ENCODE measurements at regions not wholly inside any gene's neighbourhood (a gene's known extent, or its start where the extent isn't known, plus 50 kb on each side); places are given as distances from the start of the nearest gene placed in this dataset.

DNA sequence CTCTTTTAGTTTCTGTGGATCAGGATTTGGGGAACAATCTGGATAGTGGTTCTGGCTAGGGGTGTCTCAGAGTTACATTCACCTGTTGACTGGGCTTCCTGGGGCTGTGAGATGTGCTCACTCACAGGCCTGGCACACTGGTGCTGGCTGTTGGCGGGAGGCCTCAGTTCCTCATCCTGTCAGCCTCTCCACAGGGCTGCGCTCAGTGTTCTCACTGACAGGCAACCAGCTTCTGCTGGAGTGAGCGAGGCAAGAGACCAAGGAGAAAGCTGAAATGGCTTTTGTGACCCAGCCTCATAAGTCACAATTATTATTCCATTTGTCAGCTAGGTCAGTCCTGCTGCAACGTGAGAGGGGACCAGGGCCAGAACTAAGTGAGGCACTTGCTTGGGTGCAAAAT, 180.6 kb upstream of the GLI2 start:
- no peak for DNase-seq (ENCODE audit: extremely low read depth, low read depth)

DNA sequence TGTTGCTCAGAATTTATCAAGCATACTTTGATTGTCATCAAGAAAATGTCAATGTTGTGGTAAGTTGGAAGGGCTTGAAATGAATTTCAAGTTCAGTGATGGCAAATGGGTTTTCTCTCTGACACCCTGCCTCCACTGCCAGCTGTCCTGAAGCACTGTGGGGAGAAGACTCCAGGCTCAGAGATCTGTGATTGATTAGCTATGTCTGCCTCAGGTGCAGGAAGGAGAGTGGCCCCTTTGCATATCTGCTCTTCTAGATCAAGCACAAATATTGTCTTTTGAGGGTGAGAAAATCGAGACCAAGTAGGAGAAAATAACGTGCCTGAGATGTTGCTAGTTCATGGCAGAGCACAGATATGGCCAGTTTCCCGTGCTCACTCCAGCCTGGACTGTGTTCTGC, 178.8 kb upstream of the GLI2 start:
- no peak overlapping the region for H3K4me3 ChIP-seq (replicated peaks; ENCODE audit: low read depth, low read length)
- DNase-seq (ENCODE audit: extremely low read depth, low read depth), result no peak
- TF ChIP-seq CTCF (IDR thresholded peaks at IDR 0.05; ENCODE audit: low read depth, low read length, missing control alignments), result no peak

More for the DNA sequence above, 180.6 kb upstream of the GLI2 start:
- no peak overlapping the region for H3K4me3 ChIP-seq (replicated peaks; ENCODE audit: low read depth, low read length)
- no peak for TF ChIP-seq CTCF (IDR thresholded peaks at IDR 0.05; ENCODE audit: low read depth, low read length, missing control alignments)

DNA sequence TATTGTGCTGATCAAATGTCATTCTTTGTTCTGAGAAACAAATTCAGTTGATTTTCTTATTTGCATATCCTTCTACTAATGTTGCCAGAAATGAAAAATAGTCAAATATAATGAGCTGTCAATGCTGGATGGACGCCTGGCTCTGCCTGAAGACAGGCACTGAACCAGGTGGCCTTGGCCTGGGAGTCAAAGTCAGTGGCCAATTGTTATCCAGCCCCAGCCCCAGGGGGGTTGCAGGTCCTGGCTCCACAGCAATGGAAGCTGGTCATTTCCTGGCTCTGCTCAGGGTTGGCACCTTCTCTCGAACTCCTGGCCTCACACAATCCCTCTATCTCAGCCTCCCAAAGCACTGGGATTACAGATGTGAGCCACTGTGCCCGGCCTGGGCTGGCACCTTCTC, 176.8 kb upstream of the GLI2 start:
- no peak for DNase-seq (ENCODE audit: extremely low read depth, low read depth)
- no peak overlapping the region for H3K4me3 ChIP-seq (replicated peaks; ENCODE audit: low read depth, low read length)
- TF ChIP-seq CTCF (IDR thresholded peaks at IDR 0.05; ENCODE audit: low read depth, low read length, missing control alignments), result no peak

- H3K4me3 ChIP-seq (replicated peaks; ENCODE audit: low read depth, low read length), result no peak overlapping the region
- TF ChIP-seq CTCF (IDR thresholded peaks at IDR 0.05; ENCODE audit: low read depth, low read length, missing control alignments), result no peak
- peak; percentile 66 for DNase-seq (ENCODE audit: extremely low read depth, low read depth)
Measured at GRCh38 chr2:120559401-120559800, 176.3 kb upstream of the GLI2 start.

- DNase-seq (ENCODE audit: extremely low read depth, low read depth), result no peak
- H3K4me3 ChIP-seq (replicated peaks; ENCODE audit: low read depth, low read length), result no peak overlapping the region
- TF ChIP-seq CTCF (IDR thresholded peaks at IDR 0.05; ENCODE audit: low read depth, low read length, missing control alignments), result no peak
Measured at GRCh38 chr2:120560330-120560729, 175.3 kb upstream of the GLI2 start.

- H3K4me3 ChIP-seq (replicated peaks; ENCODE audit: low read depth, low read length), result no peak overlapping the region
- no peak for TF ChIP-seq CTCF (IDR thresholded peaks at IDR 0.05; ENCODE audit: low read depth, low read length, missing control alignments)
- DNase-seq (ENCODE audit: extremely low read depth, low read depth), result no peak
Measured at GRCh38 chr2:120561379-120562035, 174.2 kb upstream of the GLI2 start.

All from HFF-Myc (cell line).